ENCODE measurements at regions not wholly inside any gene's neighbourhood (a gene's known extent, or its start where the extent isn't known, plus 50 kb on each side); places are given as distances from the start of the nearest gene placed in this dataset.

DNA sequence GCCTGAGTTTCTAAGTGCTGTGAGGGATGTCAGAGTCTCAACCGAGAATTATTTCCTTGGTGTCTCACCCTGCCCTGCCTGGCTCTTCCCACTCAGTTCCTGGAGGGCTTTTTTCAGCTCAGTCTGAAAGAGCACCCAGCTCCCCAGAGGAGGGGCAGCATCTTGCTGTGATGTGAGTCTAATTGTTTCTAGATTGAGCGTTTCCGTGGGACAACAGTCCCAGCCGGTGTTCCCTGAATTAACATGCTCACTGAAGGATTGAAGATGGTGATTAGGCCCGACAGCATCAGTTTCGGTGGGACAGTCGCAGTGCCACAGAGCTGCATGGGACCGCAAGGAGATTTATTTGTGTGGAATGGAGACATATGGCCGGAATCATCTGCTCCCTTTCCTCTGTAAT, 587.6 kb downstream of the DHX35 start:
- TF ChIP-seq CTCF (conservative IDR thresholded peaks at IDR 0.05; ENCODE audit: low read depth, low read length) (no peak), EZH2phosphoT487 (IDR thresholded peaks at IDR 0.05; ENCODE audit: borderline replicate concordance, low read length) (no peak)
